Testis (tissue), 2 donors: ENCODE measurements at regions not wholly inside any gene's neighbourhood (a gene's known extent, or its start where the extent isn't known, plus 50 kb on each side); places are given as distances from the start of the nearest gene placed in this dataset.

Experiments used
- DNase-seq: peaks from one replicate; pipeline ENCODE4 v3.0.0-alpha.2; 2019
- H3K27ac ChIP-seq, 2 donors: fragments of 200-600 bp; sonication (generic); one replicate each; pipeline ENCODE4 v1.5.1; 2019
- H3K27me3 ChIP-seq: fragments of 200-600 bp; sonication (generic); one replicate; pipeline ENCODE4 v1.5.1; 2019
- H3K36me3 ChIP-seq: fragments of 200-600 bp; sonication (generic); one replicate; pipeline ENCODE4 v1.5.1; 2017; ENCODE audit warnings: low read depth; ENCODE audit errors: missing control alignments
- H3K4me1 ChIP-seq: fragments of 200-600 bp; sonication (generic); one replicate; pipeline ENCODE4 v1.5.1; 2019
- H3K4me3 ChIP-seq, 2 donors: fragments of 200-600 bp; sonication (generic); one replicate each; pipeline ENCODE4 v1.5.1; 2017 to 2019
- H3K9me3 ChIP-seq: fragments of 200-600 bp; sonication (generic); one replicate; pipeline ENCODE4 v1.5.1; 2017
- CTCF ChIP-seq, 3 experiments: fragments of 450-650 bp in 2 of 3; fragments of 200-600 bp in 1 of 3; sonication (generic) in 1 of 3; IDR thresholded peaks; one replicate each; pipeline ENCODE4 v1.5.1; 2016 to 2019; ENCODE audit warnings: antibody characterized with exemption in 3 of 3, mild to moderate bottlenecking in 2 of 3, moderate library complexity in 1 of 3
- POLR2A ChIP-seq: fragments of 450-650 bp; IDR thresholded peaks from one replicate; pipeline ENCODE4 v1.6.1; 2017; ENCODE audit warnings: antibody characterized with exemption, mild to moderate bottlenecking, moderate library complexity
- WGBS, 2 donors: methylation state at CpG; one replicate each; pipeline ENCODE4 v1.1.5; 2018; 5-methylcytosine and 5-hydroxymethylcytosine counted together
- intact Hi-C: fragments of 100-400 bp; cut with DNase I; formaldehyde crosslinking; loops from one replicate; pipeline ENCODE4 v1.15.1; 2023; ENCODE audit warnings: low total_unique reads

GRCh38 chr2:181374781-181375675 is 82.2 kb upstream of the ITGA4 start:
- Histone ChIP-seq H3K9me3 (no peaks in the 10 kb centered on the region), H3K4me1 (no peaks in the 10 kb centered on the region), H3K4me3 (no peak overlapping the region), H3K36me3 (no peaks in the 10 kb centered on the region), H3K27me3 (no peaks in the 10 kb centered on the region), H3K27ac (no peak overlapping the region)
- 50 to 55% methylated on average over 8 of the region's 8 CpGs for WGBS, 2 donors
- TF ChIP-seq POLR2A (no peak), CTCF (IDR thresholded peaks at IDR 0.05) (no peak)
- intact Hi-C loops = no loop called here
- DNase-seq = no peak

- Histone ChIP-seq H3K4me1 (no peaks in the 10 kb centered on the region), H3K27ac (no peak overlapping the region), H3K27me3 (no peaks in the 10 kb centered on the region), H3K36me3 (no peaks in the 10 kb centered on the region), H3K4me3 (no peak overlapping the region), H3K9me3 (no peaks in the 10 kb centered on the region)
- no peak for DNase-seq
- intact Hi-C loops = no loop called here
- 89 to 90% methylated on average over 6 of the region's 6 CpGs for WGBS, 2 donors
- TF ChIP-seq CTCF (IDR thresholded peaks at IDR 0.05) = no peak
- no peak for TF ChIP-seq POLR2A
Observed at GRCh38 chr2:181376442-181376841, 80.7 kb upstream of the ITGA4 start.

- no peak for TF ChIP-seq CTCF (IDR thresholded peaks at IDR 0.05)
- H3K9me3 ChIP-seq = no peaks in the 10 kb centered on the region
- whole genome bisulfite sequencing, 2 donors = 86 to 92% methylated on average over 1 of the region's 1 CpG
- DNase-seq = no peak
- intact Hi-C loops = no loop called here
- H3K4me3 ChIP-seq = no peak overlapping the region
- H3K27me3 ChIP-seq = no peaks in the 10 kb centered on the region
- no peaks in the 10 kb centered on the region for H3K36me3 ChIP-seq
- H3K4me1 ChIP-seq = no peaks in the 10 kb centered on the region
- no peak overlapping the region for H3K27ac ChIP-seq
Observed at GRCh38 chr2:181376999-181377398, 80.2 kb upstream of the ITGA4 start.

GRCh38 chr2:181378491-181378890 is 78.7 kb upstream of the ITGA4 start:
- 84 to 90% methylated on average over 5 of the region's 5 CpGs for WGBS, 2 donors
- Histone ChIP-seq H3K4me3 (no peak overlapping the region), H3K27me3 (no peaks in the 10 kb centered on the region), H3K27ac (no peak overlapping the region), H3K9me3 (no peaks in the 10 kb centered on the region), H3K36me3 (no peaks in the 10 kb centered on the region), H3K4me1 (no peaks in the 10 kb centered on the region)
- intact Hi-C loops = no loop called here
- no peak for TF ChIP-seq POLR2A
- TF ChIP-seq CTCF (IDR thresholded peaks at IDR 0.05) = no peak
- no peak for DNase-seq

GRCh38 chr2:181380581-181380980 is 76.6 kb upstream of the ITGA4 start:
- no peaks in the 10 kb centered on the region for H3K36me3 ChIP-seq
- H3K27me3 ChIP-seq = no peaks in the 10 kb centered on the region
- no peak overlapping the region for H3K4me3 ChIP-seq
- H3K27ac ChIP-seq = no peak overlapping the region
- TF ChIP-seq CTCF (IDR thresholded peaks at IDR 0.05) (no peak), POLR2A (no peak)
- H3K9me3 ChIP-seq = no peaks in the 10 kb centered on the region
- no peaks in the 10 kb centered on the region for H3K4me1 ChIP-seq
- DNase-seq = no peak
- WGBS, 2 donors = 65% methylated on average over 3 of the region's 3 CpGs
- intact Hi-C loops = no loop called here
